ENCODE measurements at regions not wholly inside any gene's neighbourhood (a gene's known extent, or its start where the extent isn't known, plus 50 kb on each side); places are given as distances from the start of the nearest gene placed in this dataset.

GRCh38 chr1:63190171-63190570 is 132.2 kb upstream of the FOXD3 start:
- TF ChIP-seq CTCF (IDR thresholded peaks at IDR 0.05; ENCODE audit: low read depth, low read length) = no peak
- no peak for TF ChIP-seq EZH2phosphoT487 (IDR thresholded peaks at IDR 0.05; ENCODE audit: low read depth)
- Histone ChIP-seq H3K4me2 (ENCODE audit: low read length) (no peak overlapping the region), H3K36me3 (replicated peaks; ENCODE audit: low read depth, low read length) (no peaks in the 10 kb centered on the region), H3K27me3 (ENCODE audit: low read depth, low read length) (no peaks in the 10 kb centered on the region), H3K9ac (ENCODE audit: low read length) (no peak overlapping the region), H3K27ac (ENCODE audit: low read length) (no peak overlapping the region), H3K4me1 (ENCODE audit: low read length) (no peaks in the 10 kb centered on the region), H3K4me3 (ENCODE audit: low read length) (no peak overlapping the region), H2AFZ (ENCODE audit: low read depth, low read length) (no peak overlapping the region), H3K79me2 (ENCODE audit: low read length) (no peaks in the 10 kb centered on the region), H3K9me3 (ENCODE audit: insufficient read depth, low read length) (no peaks in the 10 kb centered on the region), H4K20me1 (ENCODE audit: insufficient read depth, low read length) (no peaks in the 10 kb centered on the region)

- no peaks in the 10 kb centered on the region for H4K20me1 ChIP-seq (ENCODE audit: insufficient read depth, low read length)
- no peaks in the 10 kb centered on the region for H3K27me3 ChIP-seq (ENCODE audit: low read depth, low read length)
- H3K79me2 ChIP-seq (ENCODE audit: low read length) = no peaks in the 10 kb centered on the region
- no peaks in the 10 kb centered on the region for H3K4me1 ChIP-seq (ENCODE audit: low read length)
- no peak overlapping the region for H3K27ac ChIP-seq (ENCODE audit: low read length)
- no peaks in the 10 kb centered on the region for H3K36me3 ChIP-seq (replicated peaks; ENCODE audit: low read depth, low read length)
- no peaks in the 10 kb centered on the region for H3K9me3 ChIP-seq (ENCODE audit: insufficient read depth, low read length)
- H2AFZ ChIP-seq (ENCODE audit: low read depth, low read length) = no peak overlapping the region
- H3K9ac ChIP-seq (ENCODE audit: low read length) = no peak overlapping the region
- H3K4me2 ChIP-seq (ENCODE audit: low read length) = no peak overlapping the region
- no peak overlapping the region for H3K4me3 ChIP-seq (ENCODE audit: low read length)
- no peak for TF ChIP-seq EZH2phosphoT487 (IDR thresholded peaks at IDR 0.05; ENCODE audit: low read depth)
- TF ChIP-seq CTCF (IDR thresholded peaks at IDR 0.05; ENCODE audit: low read depth, low read length) = no peak
These were observed 123.4 kb upstream of the FOXD3 start for GRCh38 chr1:63198871-63199394.

- TF ChIP-seq EZH2phosphoT487 (IDR thresholded peaks at IDR 0.05; ENCODE audit: low read depth) (no peak), CTCF (IDR thresholded peaks at IDR 0.05; ENCODE audit: low read depth, low read length) (no peak)
- no peaks in the 10 kb centered on the region for H3K9me3 ChIP-seq (ENCODE audit: insufficient read depth, low read length)
- H3K4me3 ChIP-seq (ENCODE audit: low read length) = no peak overlapping the region
- no peak overlapping the region for H3K27ac ChIP-seq (ENCODE audit: low read length)
- H3K27me3 ChIP-seq (ENCODE audit: low read depth, low read length) = no peaks in the 10 kb centered on the region
- no peak overlapping the region for H3K4me2 ChIP-seq (ENCODE audit: low read length)
- H2AFZ ChIP-seq (ENCODE audit: low read depth, low read length) = no peak overlapping the region
- no peaks in the 10 kb centered on the region for H3K79me2 ChIP-seq (ENCODE audit: low read length)
- H3K36me3 ChIP-seq (replicated peaks; ENCODE audit: low read depth, low read length) = no peaks in the 10 kb centered on the region
- no peak overlapping the region for H3K9ac ChIP-seq (ENCODE audit: low read length)
- H4K20me1 ChIP-seq (ENCODE audit: insufficient read depth, low read length) = no peaks in the 10 kb centered on the region
- no peaks in the 10 kb centered on the region for H3K4me1 ChIP-seq (ENCODE audit: low read length)
These were observed 122.5 kb upstream of the FOXD3 start for GRCh38 chr1:63199706-63200335.

- Histone ChIP-seq H3K27ac (ENCODE audit: low read length) (no peak overlapping the region), H3K4me1 (ENCODE audit: low read length) (no peaks in the 10 kb centered on the region), H3K36me3 (replicated peaks; ENCODE audit: low read depth, low read length) (no peaks in the 10 kb centered on the region), H3K27me3 (ENCODE audit: low read depth, low read length) (no peaks in the 10 kb centered on the region), H3K4me3 (ENCODE audit: low read length) (no peak overlapping the region), H3K9me3 (ENCODE audit: insufficient read depth, low read length) (no peaks in the 10 kb centered on the region), H3K4me2 (ENCODE audit: low read length) (no peak overlapping the region), H3K9ac (ENCODE audit: low read length) (no peak overlapping the region), H3K79me2 (ENCODE audit: low read length) (no peaks in the 10 kb centered on the region), H2AFZ (ENCODE audit: low read depth, low read length) (no peak overlapping the region), H4K20me1 (ENCODE audit: insufficient read depth, low read length) (no peaks in the 10 kb centered on the region)
- no peak for TF ChIP-seq CTCF (IDR thresholded peaks at IDR 0.05; ENCODE audit: low read depth, low read length)
- no peak for TF ChIP-seq EZH2phosphoT487 (IDR thresholded peaks at IDR 0.05; ENCODE audit: low read depth)
These were observed 121.7 kb upstream of the FOXD3 start for GRCh38 chr1:63200676-63201075.
